ENCODE measurements at regions not wholly inside any gene's neighbourhood (a gene's known extent, or its start where the extent isn't known, plus 50 kb on each side); places are given as distances from the start of the nearest gene placed in this dataset.

- Histone ChIP-seq H3K36me3 (replicated peaks; ENCODE audit: control insufficient read depth, insufficient read depth, low read length) (no peaks in the 10 kb centered on the region), H3K27me3 (ENCODE audit: control insufficient read depth, insufficient read depth, low read length) (no peaks in the 10 kb centered on the region), H3K4me3 (ENCODE audit: insufficient read depth, low read depth, low read length) (no peak overlapping the region)
- DNase-seq: no peak
Measured at GRCh38 chr6:16839631-16840179, 78.4 kb upstream of the ATXN1 start.

GRCh38 chr6:16837217-16837972 is 76.1 kb upstream of the ATXN1 start:
- no peaks in the 10 kb centered on the region for H3K36me3 ChIP-seq (replicated peaks; ENCODE audit: control insufficient read depth, insufficient read depth, low read length)
- no peak overlapping the region for H3K4me3 ChIP-seq (ENCODE audit: insufficient read depth, low read depth, low read length)
- no peaks in the 10 kb centered on the region for H3K27me3 ChIP-seq (ENCODE audit: control insufficient read depth, insufficient read depth, low read length)
- DNase-seq: no peak

- no peak overlapping the region for H3K4me3 ChIP-seq (ENCODE audit: insufficient read depth, low read depth, low read length)
- no peak for DNase-seq
Measured at GRCh38 chr6:16836144-16836981, 75.1 kb upstream of the ATXN1 start.

GRCh38 chr6:16834242-16834641 is 73.0 kb upstream of the ATXN1 start:
- H3K4me3 ChIP-seq (ENCODE audit: insufficient read depth, low read depth, low read length): no peak overlapping the region
- no peaks in the 10 kb centered on the region for H3K36me3 ChIP-seq (replicated peaks; ENCODE audit: control insufficient read depth, insufficient read depth, low read length)
- H3K27me3 ChIP-seq (ENCODE audit: control insufficient read depth, insufficient read depth, low read length): no peaks in the 10 kb centered on the region
- no peak for DNase-seq

More at GRCh38 chr6:16836144-16836981, 75.1 kb upstream of the ATXN1 start:
- Histone ChIP-seq H3K36me3 (replicated peaks; ENCODE audit: control insufficient read depth, insufficient read depth, low read length) (no peaks in the 10 kb centered on the region), H3K27me3 (ENCODE audit: control insufficient read depth, insufficient read depth, low read length) (no peaks in the 10 kb centered on the region)

GRCh38 chr6:16832721-16833120 is 71.5 kb upstream of the ATXN1 start:
- no peaks in the 10 kb centered on the region for H3K36me3 ChIP-seq (replicated peaks; ENCODE audit: control insufficient read depth, insufficient read depth, low read length)
- no peak overlapping the region for H3K4me3 ChIP-seq (ENCODE audit: insufficient read depth, low read depth, low read length)
- no peaks in the 10 kb centered on the region for H3K27me3 ChIP-seq (ENCODE audit: control insufficient read depth, insufficient read depth, low read length)
- DNase-seq: no peak

- H3K4me3 ChIP-seq (ENCODE audit: insufficient read depth, low read depth, low read length): no peak overlapping the region
- no peaks in the 10 kb centered on the region for H3K27me3 ChIP-seq (ENCODE audit: control insufficient read depth, insufficient read depth, low read length)
- no peak for DNase-seq
- no peaks in the 10 kb centered on the region for H3K36me3 ChIP-seq (replicated peaks; ENCODE audit: control insufficient read depth, insufficient read depth, low read length)
Measured at GRCh38 chr6:16832043-16832567, 70.8 kb upstream of the ATXN1 start.

- no peak for DNase-seq
- H3K4me3 ChIP-seq (ENCODE audit: insufficient read depth, low read depth, low read length): no peak overlapping the region
- no peaks in the 10 kb centered on the region for H3K36me3 ChIP-seq (replicated peaks; ENCODE audit: control insufficient read depth, insufficient read depth, low read length)
- no peaks in the 10 kb centered on the region for H3K27me3 ChIP-seq (ENCODE audit: control insufficient read depth, insufficient read depth, low read length)
Measured at GRCh38 chr6:16831136-16831535, 69.9 kb upstream of the ATXN1 start.

- Histone ChIP-seq H3K4me3 (ENCODE audit: insufficient read depth, low read depth, low read length) (no peak overlapping the region), H3K27me3 (ENCODE audit: control insufficient read depth, insufficient read depth, low read length) (no peaks in the 10 kb centered on the region), H3K36me3 (replicated peaks; ENCODE audit: control insufficient read depth, insufficient read depth, low read length) (no peaks in the 10 kb centered on the region)
- DNase-seq: no peak
Measured at GRCh38 chr6:16828058-16828457, 66.8 kb upstream of the ATXN1 start.

- no peaks in the 10 kb centered on the region for H3K27me3 ChIP-seq (ENCODE audit: control insufficient read depth, insufficient read depth, low read length)
- DNase-seq: no peak
- H3K4me3 ChIP-seq (ENCODE audit: insufficient read depth, low read depth, low read length): no peak overlapping the region
- no peaks in the 10 kb centered on the region for H3K36me3 ChIP-seq (replicated peaks; ENCODE audit: control insufficient read depth, insufficient read depth, low read length)
Measured at GRCh38 chr6:16827627-16828026, 66.4 kb upstream of the ATXN1 start.

- H3K4me3 ChIP-seq (ENCODE audit: insufficient read depth, low read depth, low read length): no peak overlapping the region
- H3K27me3 ChIP-seq (ENCODE audit: control insufficient read depth, insufficient read depth, low read length): no peaks in the 10 kb centered on the region
- no peaks in the 10 kb centered on the region for H3K36me3 ChIP-seq (replicated peaks; ENCODE audit: control insufficient read depth, insufficient read depth, low read length)
- no peak for DNase-seq
Measured at GRCh38 chr6:16825784-16826183, 64.5 kb upstream of the ATXN1 start.

GRCh38 chr6:16824845-16825685 is 63.8 kb upstream of the ATXN1 start:
- no peak overlapping the region for H3K4me3 ChIP-seq (ENCODE audit: insufficient read depth, low read depth, low read length)
- DNase-seq: no peak
- no peaks in the 10 kb centered on the region for H3K36me3 ChIP-seq (replicated peaks; ENCODE audit: control insufficient read depth, insufficient read depth, low read length)
- H3K27me3 ChIP-seq (ENCODE audit: control insufficient read depth, insufficient read depth, low read length): no peaks in the 10 kb centered on the region

GRCh38 chr6:16823718-16824352 is 62.6 kb upstream of the ATXN1 start:
- Histone ChIP-seq H3K36me3 (replicated peaks; ENCODE audit: control insufficient read depth, insufficient read depth, low read length) (no peaks in the 10 kb centered on the region), H3K27me3 (ENCODE audit: control insufficient read depth, insufficient read depth, low read length) (no peaks in the 10 kb centered on the region), H3K4me3 (ENCODE audit: insufficient read depth, low read depth, low read length) (no peak overlapping the region)
- no peak for DNase-seq

GRCh38 chr6:16822975-16823717 is 61.9 kb upstream of the ATXN1 start:
- Histone ChIP-seq H3K27me3 (ENCODE audit: control insufficient read depth, insufficient read depth, low read length) (no peaks in the 10 kb centered on the region), H3K4me3 (ENCODE audit: insufficient read depth, low read depth, low read length) (no peak overlapping the region), H3K36me3 (replicated peaks; ENCODE audit: control insufficient read depth, insufficient read depth, low read length) (no peaks in the 10 kb centered on the region)
- no peak for DNase-seq
